ENCODE measurements at regions not wholly inside any gene's neighbourhood (a gene's known extent, or its start where the extent isn't known, plus 50 kb on each side); places are given as distances from the start of the nearest gene placed in this dataset.

DNA sequence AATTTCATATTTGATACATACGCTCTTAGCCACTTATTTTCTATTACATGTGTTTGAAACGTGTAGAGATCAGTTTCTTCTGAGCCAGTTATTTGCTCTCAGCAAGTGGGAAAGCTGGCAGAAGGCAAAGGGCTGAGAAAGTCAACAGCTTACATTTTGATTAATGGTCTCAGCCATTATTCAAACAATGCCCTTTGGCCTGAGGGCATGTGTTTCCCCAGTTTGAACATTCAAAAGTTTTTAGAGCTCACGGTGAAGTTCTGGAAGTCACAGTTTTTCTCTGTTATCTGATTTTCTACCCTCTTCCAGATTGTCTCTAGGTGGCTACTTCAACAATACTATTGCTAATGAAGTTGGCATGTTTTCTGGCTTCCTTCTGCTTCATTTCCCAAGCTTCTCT lies 591.8 kb upstream of the CPEB2 start:
- TF ChIP-seq, protein P1, sequence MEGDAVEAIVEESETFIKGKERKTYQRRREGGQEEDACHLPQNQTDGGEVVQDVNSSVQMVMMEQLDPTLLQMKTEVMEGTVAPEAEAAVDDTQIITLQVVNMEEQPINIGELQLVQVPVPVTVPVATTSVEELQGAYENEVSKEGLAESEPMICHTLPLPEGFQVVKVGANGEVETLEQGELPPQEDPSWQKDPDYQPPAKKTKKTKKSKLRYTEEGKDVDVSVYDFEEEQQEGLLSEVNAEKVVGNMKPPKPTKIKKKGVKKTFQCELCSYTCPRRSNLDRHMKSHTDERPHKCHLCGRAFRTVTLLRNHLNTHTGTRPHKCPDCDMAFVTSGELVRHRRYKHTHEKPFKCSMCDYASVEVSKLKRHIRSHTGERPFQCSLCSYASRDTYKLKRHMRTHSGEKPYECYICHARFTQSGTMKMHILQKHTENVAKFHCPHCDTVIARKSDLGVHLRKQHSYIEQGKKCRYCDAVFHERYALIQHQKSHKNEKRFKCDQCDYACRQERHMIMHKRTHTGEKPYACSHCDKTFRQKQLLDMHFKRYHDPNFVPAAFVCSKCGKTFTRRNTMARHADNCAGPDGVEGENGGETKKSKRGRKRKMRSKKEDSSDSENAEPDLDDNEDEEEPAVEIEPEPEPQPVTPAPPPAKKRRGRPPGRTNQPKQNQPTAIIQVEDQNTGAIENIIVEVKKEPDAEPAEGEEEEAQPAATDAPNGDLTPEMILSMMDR (IDR thresholded peaks at IDR 0.05; ENCODE audit: low read depth, low read length, poor library complexity, severe bottlenecking), result no peak
- TF ChIP-seq EZH2phosphoT487 (IDR thresholded peaks at IDR 0.05; ENCODE audit: borderline replicate concordance, low read length), result no peak

Data from DOHH2 (cell line).